ENCODE measurements at regions not wholly inside any gene's neighbourhood (a gene's known extent, or its start where the extent isn't known, plus 50 kb on each side); places are given as distances from the start of the nearest gene placed in this dataset.

GRCh38 chr21:34192646-34193285 lies 119.4 kb downstream of the MRPS6 start:
- DNase-seq, result no peak

- DNase-seq, result no peak
Measured at GRCh38 chr21:34195335-34195734, 122.0 kb downstream of the MRPS6 start.

GRCh38 chr21:34196996-34197395 lies 123.6 kb downstream of the MRPS6 start:
- DNase-seq, result no peak

GRCh38 chr21:34197561-34197960 lies 124.2 kb downstream of the MRPS6 start:
- no peak for DNase-seq

- no peak for DNase-seq
Measured at GRCh38 chr21:34198231-34199120, 125.1 kb downstream of the MRPS6 start.

- DNase-seq, result no peak
Measured at GRCh38 chr21:34199121-34199910, 125.9 kb downstream of the MRPS6 start.

GRCh38 chr21:34200288-34200905 lies 127.0 kb downstream of the MRPS6 start:
- DNase-seq, result no peak

GRCh38 chr21:34201001-34201400 lies 127.6 kb downstream of the MRPS6 start:
- no peak for DNase-seq

- no peak for DNase-seq
Measured at GRCh38 chr21:34201481-34201858, 128.1 kb downstream of the MRPS6 start.

GRCh38 chr21:34202553-34203372 lies 129.4 kb downstream of the MRPS6 start:
- peak; percentile 9 for DNase-seq

GRCh38 chr21:34203851-34204420 lies 130.6 kb downstream of the MRPS6 start:
- no peak for DNase-seq

GRCh38 chr21:34204481-34205439 lies 131.4 kb downstream of the MRPS6 start:
- DNase-seq, result no peak

GRCh38 chr21:34205811-34206571 lies 132.6 kb downstream of the MRPS6 start:
- DNase-seq, result no peak

- no peak for DNase-seq
Measured at GRCh38 chr21:34213959-34214358, 140.6 kb downstream of the MRPS6 start.

GRCh38 chr21:34215501-34215900 lies 142.1 kb downstream of the MRPS6 start:
- no peak for DNase-seq

GRCh38 chr21:34215911-34216717 lies 142.7 kb downstream of the MRPS6 start:
- peak; percentile 83 for DNase-seq

GRCh38 chr21:34216718-34217032 lies 143.3 kb downstream of the MRPS6 start:
- no peak for DNase-seq

- no peak for DNase-seq
Measured at GRCh38 chr21:34217263-34217662, 143.9 kb downstream of the MRPS6 start.
